ENCODE measurements at regions not wholly inside any gene's neighbourhood (a gene's known extent, or its start where the extent isn't known, plus 50 kb on each side); places are given as distances from the start of the nearest gene placed in this dataset.

DNA sequence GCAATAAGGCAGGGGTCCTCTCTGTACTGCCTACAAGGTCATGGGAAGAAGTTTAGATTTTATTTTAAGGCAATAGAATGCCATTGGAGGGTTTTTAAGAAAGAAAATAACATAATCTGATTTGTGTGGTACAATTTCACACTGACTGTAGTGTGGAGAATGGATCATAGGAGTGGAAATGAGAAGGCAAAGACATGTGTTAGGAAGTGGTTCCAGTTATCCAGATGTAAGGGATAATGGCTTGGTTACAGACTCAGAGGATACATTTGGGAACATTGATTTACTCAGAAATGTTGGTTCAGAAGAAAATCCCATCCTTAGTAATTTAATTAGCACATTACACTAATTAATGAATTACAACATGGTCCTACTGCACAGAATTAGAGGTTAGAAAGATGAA lies 788.2 kb downstream of the SLITRK5 start:
- ATAC-seq (no peak), FAIRE-seq (no peak), DNase-seq (no peak)
- H3K4me1 ChIP-seq, result no peaks in the 10 kb centered on the region
- H3K27ac ChIP-seq, result no peak overlapping the region
- no peak overlapping the region for H3K4me3 ChIP-seq
- TF ChIP-seq CTCF (IDR thresholded peaks at IDR 0.05), result no peak
- H3K36me3 ChIP-seq, result no peaks in the 10 kb centered on the region
- no peaks in the 10 kb centered on the region for H3K27me3 ChIP-seq
- intact Hi-C loops (cut with DNase I), result no loop called here
- H3K9me3 ChIP-seq, result no peaks in the 10 kb centered on the region

- Histone ChIP-seq H3K4me3 (no peak overlapping the region), H3K4me1 (no peaks in the 10 kb centered on the region), H3K27me3 (no peaks in the 10 kb centered on the region), H3K9me3 (no peaks in the 10 kb centered on the region), H3K27ac (no peak overlapping the region), H3K36me3 (no peaks in the 10 kb centered on the region)
- intact Hi-C loops (cut with DNase I), result no loop called here
- ATAC-seq (no peak), DNase-seq (no peak), FAIRE-seq (no peak)
- TF ChIP-seq CTCF (IDR thresholded peaks at IDR 0.05), result no peak
- 79 to 84% methylated on average over 3 of the region's 3 CpGs for WGBS, 2 donors
These were observed 790.3 kb downstream of the SLITRK5 start for GRCh38 chr13:88461272-88462009.

DNA sequence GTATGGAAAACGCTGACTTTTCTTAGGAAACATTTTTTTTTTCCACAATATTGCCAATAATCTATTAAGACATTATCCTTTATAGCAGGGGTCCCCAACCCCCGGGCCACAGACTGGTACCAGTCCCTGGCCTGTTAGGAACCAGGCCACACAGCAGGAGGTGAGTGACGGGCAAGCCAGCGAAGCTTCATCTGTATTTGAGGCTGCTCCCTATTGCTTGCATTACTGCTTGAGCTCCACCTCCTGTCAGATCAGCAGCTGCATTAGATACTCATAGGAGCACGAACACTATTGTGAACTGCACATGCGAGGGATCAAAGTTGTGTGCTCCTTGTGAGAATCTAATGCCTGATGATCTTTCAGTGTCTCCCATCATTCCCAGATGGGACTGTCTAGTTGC lies 793.7 kb downstream of the SLITRK5 start:
- no peak for DNase-seq
- no peak for FAIRE-seq
- intact Hi-C loops (cut with DNase I), result no loop called here
- Histone ChIP-seq H3K36me3 (no peaks in the 10 kb centered on the region), H3K4me3 (no peak overlapping the region), H3K27ac (no peak overlapping the region), H3K27me3 (no peaks in the 10 kb centered on the region), H3K9me3 (no peaks in the 10 kb centered on the region), H3K4me1 (no peaks in the 10 kb centered on the region)
- no peak for ATAC-seq
- 77 to 85% methylated on average over 6 of the region's 6 CpGs for WGBS, 2 donors
- no peak for TF ChIP-seq CTCF (IDR thresholded peaks at IDR 0.05)

- TF ChIP-seq CTCF (IDR thresholded peaks at IDR 0.05), result no peak
- WGBS, 2 donors, result 59% methylated on average over 3 of the region's 3 CpGs
- H3K9me3 ChIP-seq, result no peaks in the 10 kb centered on the region
- no peak overlapping the region for H3K27ac ChIP-seq
- no peaks in the 10 kb centered on the region for H3K36me3 ChIP-seq
- no peaks in the 10 kb centered on the region for H3K4me1 ChIP-seq
- no peak for ATAC-seq
- no peaks in the 10 kb centered on the region for H3K27me3 ChIP-seq
- DNase-seq, result no peak
- H3K4me3 ChIP-seq, result no peak overlapping the region
- FAIRE-seq, result no peak
- intact Hi-C loops (cut with DNase I), result no loop called here
These were observed 801.1 kb downstream of the SLITRK5 start for GRCh38 chr13:88472316-88472715.

DNA sequence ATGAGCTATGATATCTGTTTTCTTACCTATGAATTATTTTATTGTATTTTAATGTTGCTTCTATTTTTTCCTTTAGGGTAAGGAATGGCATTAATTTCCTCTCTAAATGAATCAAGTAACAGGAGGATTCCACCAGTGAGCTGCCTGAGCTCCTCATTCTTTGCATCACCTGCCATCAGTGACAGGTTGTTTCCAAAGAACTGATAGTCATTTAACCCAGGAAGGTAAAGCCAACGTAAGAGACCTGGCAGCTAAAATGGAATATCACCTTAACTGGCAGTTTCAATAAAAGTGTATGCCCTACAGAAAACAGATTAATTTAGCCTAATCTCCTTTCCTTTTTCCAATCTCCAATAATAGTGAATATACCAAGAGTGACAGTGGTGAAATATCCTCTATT lies 812.0 kb downstream of the SLITRK5 start:
- Histone ChIP-seq H3K4me3 (no peak overlapping the region), H3K9me3 (no peaks in the 10 kb centered on the region), H3K27ac (no peak overlapping the region), H3K36me3 (no peaks in the 10 kb centered on the region), H3K27me3 (no peaks in the 10 kb centered on the region), H3K4me1 (no peaks in the 10 kb centered on the region)
- DNase-seq (no peak), ATAC-seq (no peak), FAIRE-seq (no peak)
- 71 to 75% methylated on average over 1 of the region's 1 CpG for WGBS, 2 donors
- no peak for TF ChIP-seq CTCF (IDR thresholded peaks at IDR 0.05)
- intact Hi-C loops (cut with DNase I), result no loop called here
